IPS-18c (cell line): ENCODE measurements at regions not wholly inside any gene's neighbourhood (a gene's known extent, or its start where the extent isn't known, plus 50 kb on each side); places are given as distances from the start of the nearest gene placed in this dataset.
"Not testable (repeated sequence)": the region's sequence is repeated elsewhere in the genome, so short reads cannot be mapped to it uniquely, and the experiment has no call there.

Source experiments
- H3K4me3 ChIP-seq: 2 replicates; pipeline ENCODE4 v1.7.0; 2013; ENCODE audit warnings: low read depth, mild to moderate bottlenecking, low read length, moderate library complexity; ENCODE audit not compliant: insufficient read depth
- H3K9me3 ChIP-seq: one replicate; pipeline ENCODE4 v1.6.1; 2013; ENCODE audit warnings: mild to moderate bottlenecking, low read length, moderate library complexity; ENCODE audit not compliant: control insufficient read depth, insufficient read depth

GRCh38 chr1:238647877-238648276, 738.5 kb upstream of the CHRM3 start:
- Histone ChIP-seq H3K9me3 (no peaks in the 10 kb centered on the region), H3K4me3 (no peak overlapping the region)

- Histone ChIP-seq H3K4me3 (no peak overlapping the region), H3K9me3 (no peaks in the 10 kb centered on the region)
Measured at GRCh38 chr1:238642231-238642630, 744.1 kb upstream of the CHRM3 start.

GRCh38 chr1:238639861-238640260, 746.5 kb upstream of the CHRM3 start:
- Histone ChIP-seq H3K9me3 (no peaks in the 10 kb centered on the region), H3K4me3 (no peak overlapping the region)

- Histone ChIP-seq H3K9me3 (no peaks in the 10 kb centered on the region), H3K4me3 (no peak overlapping the region)
Measured at GRCh38 chr1:238628110-238628509, 737.4 kb upstream of the ZP4 start.

GRCh38 chr1:238624776-238625175, 734.1 kb upstream of the ZP4 start:
- H3K9me3 ChIP-seq, result no peaks in the 10 kb centered on the region
- no peak overlapping the region for H3K4me3 ChIP-seq

GRCh38 chr1:238621405-238621804, 730.7 kb upstream of the ZP4 start:
- no peaks in the 10 kb centered on the region for H3K9me3 ChIP-seq
- no peak overlapping the region for H3K4me3 ChIP-seq

- no peak overlapping the region for H3K4me3 ChIP-seq
Measured at GRCh38 chr1:238619652-238620051, 728.9 kb upstream of the ZP4 start.

GRCh38 chr1:238611406-238611805, 720.7 kb upstream of the ZP4 start:
- Histone ChIP-seq H3K9me3 (no peaks in the 10 kb centered on the region), H3K4me3 (no peak overlapping the region)

More at GRCh38 chr1:238619652-238620051, 728.9 kb upstream of the ZP4 start:
- H3K9me3 ChIP-seq, result no peaks in the 10 kb centered on the region

- H3K9me3 ChIP-seq, result no peaks in the 10 kb centered on the region
- no peak overlapping the region for H3K4me3 ChIP-seq
Measured at GRCh38 chr1:238608144-238608543, 717.4 kb upstream of the ZP4 start.

GRCh38 chr1:238606896-238607295, 716.2 kb upstream of the ZP4 start:
- Histone ChIP-seq H3K9me3 (no peaks in the 10 kb centered on the region), H3K4me3 (no peak overlapping the region)

GRCh38 chr1:238606457-238606856, 715.7 kb upstream of the ZP4 start:
- H3K4me3 ChIP-seq, result no peak overlapping the region
- H3K9me3 ChIP-seq, result no peaks in the 10 kb centered on the region

- no peaks in the 10 kb centered on the region for H3K9me3 ChIP-seq
Measured at GRCh38 chr1:238604357-238604756, 713.6 kb upstream of the ZP4 start.

GRCh38 chr1:238601604-238602003, 710.9 kb upstream of the ZP4 start:
- H3K4me3 ChIP-seq, H3K9me3 ChIP-seq: not testable (repeated sequence)

More at GRCh38 chr1:238604357-238604756, 713.6 kb upstream of the ZP4 start:
- H3K4me3 ChIP-seq, result no peak overlapping the region

GRCh38 chr1:238596703-238597102, 706.0 kb upstream of the ZP4 start:
- H3K9me3 ChIP-seq, result no peaks in the 10 kb centered on the region
- H3K4me3 ChIP-seq, result no peak overlapping the region

GRCh38 chr1:238592621-238593020, 701.9 kb upstream of the ZP4 start:
- Histone ChIP-seq H3K9me3 (no peaks in the 10 kb centered on the region), H3K4me3 (no peak overlapping the region)

- Histone ChIP-seq H3K9me3 (no peaks in the 10 kb centered on the region), H3K4me3 (no peak overlapping the region)
Measured at GRCh38 chr1:238589843-238590435, 699.2 kb upstream of the ZP4 start.

GRCh38 chr1:238582816-238583215, 692.1 kb upstream of the ZP4 start:
- Histone ChIP-seq H3K4me3 (no peak overlapping the region), H3K9me3 (no peaks in the 10 kb centered on the region)

- H3K9me3 ChIP-seq, result no peaks in the 10 kb centered on the region
- H3K4me3 ChIP-seq, result no peak overlapping the region
Measured at GRCh38 chr1:238581332-238581731, 690.6 kb upstream of the ZP4 start.

GRCh38 chr1:238568735-238569134, 678.0 kb upstream of the ZP4 start:
- no peaks in the 10 kb centered on the region for H3K9me3 ChIP-seq
- no peak overlapping the region for H3K4me3 ChIP-seq
